ENCODE measurements at regions not wholly inside any gene's neighbourhood (a gene's known extent, or its start where the extent isn't known, plus 50 kb on each side); places are given as distances from the start of the nearest gene placed in this dataset.

DNA sequence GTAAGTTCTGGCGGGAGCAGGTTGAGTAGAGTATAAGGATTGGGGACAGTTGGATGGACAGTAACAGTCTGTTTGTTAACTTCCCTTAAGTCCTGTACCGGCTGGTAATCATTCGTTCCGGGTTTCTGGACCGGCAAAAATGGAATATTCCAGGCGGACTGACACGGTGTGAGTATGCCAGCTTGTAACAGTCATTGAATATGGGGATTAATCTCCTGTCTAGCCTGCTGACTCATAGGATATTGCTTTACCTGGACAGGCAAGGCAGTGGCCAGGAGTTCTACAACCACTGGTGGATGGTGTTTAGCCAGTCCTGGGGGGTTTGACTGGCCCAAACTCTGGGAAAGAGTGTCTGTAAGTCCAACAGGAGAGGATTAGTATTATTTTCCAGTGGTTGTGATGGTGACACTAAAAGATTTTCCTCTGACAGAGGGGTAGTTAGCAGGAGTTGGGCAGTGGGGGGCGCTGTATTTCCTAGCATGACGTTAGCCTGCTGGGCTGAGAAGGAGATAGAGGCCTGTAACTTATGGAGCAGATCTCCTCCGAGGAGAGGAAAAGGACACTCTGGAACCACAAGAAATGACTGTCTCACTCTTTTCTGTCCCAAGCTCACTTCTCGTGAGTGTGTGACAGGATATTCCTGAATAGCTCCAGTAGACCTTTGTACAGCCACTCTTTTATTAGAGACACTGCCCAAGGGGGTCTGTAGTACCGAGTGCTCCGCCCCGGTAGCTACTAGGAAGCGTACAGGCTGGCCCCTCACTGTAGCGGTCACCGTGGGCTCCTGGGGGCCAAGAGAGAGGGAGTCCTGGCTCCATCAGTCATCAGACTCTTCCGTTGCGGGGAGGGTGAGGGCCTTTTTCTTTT lies 152.2 kb downstream of the TRIM27 start:
- no peak for DNase-seq (ENCODE audit: low spot score)
- WGBS, 2 donors (ENCODE audit: extremely low coverage in 2 of 2, insufficient read length in 2 of 2, insufficient replicate concordance in 1 of 2): no CpG with 5 or more reads among the region's 19 CpGs

DNA sequence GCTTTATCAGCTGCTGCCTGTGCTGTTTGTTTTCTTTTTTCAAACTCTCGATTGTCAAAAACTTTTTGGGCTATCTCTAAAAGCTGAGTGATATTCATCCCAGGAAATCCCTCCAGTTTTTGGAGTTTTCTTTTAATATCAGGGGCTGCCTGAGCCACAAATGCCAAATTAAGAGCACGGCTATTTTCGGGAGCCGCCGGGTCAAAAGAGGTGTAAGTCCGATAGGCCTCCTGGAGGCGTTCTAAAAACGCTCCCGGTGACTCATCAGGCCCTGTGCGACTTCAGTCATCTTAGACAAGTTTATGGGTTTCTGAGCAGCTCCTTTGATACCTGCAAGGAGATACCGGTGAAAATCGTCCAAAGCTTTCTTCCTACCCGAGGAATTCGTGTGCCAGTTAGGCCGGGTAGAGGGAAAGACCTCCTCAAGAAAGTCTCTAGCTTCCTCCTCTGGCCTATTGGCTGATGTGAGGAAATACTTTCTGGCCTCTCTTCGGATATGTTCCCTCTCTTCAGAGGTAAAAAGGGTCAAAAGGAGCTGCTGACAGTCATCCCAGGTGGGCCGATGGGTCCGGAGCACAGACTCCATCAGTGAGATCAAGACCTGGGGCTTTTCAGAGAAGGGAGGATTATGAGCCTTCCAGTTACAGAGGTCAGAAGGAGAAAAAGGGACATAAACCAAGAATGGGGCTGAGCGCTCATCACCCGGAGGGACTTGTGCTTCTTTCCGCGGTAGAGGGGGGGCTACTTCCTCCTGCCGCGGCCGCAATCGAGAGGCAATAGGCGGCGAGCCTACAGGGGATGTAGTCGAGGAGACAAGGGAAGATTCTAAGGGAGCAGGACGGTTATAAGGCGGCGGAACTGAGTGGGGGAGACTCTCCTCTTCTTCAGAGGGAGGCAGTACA lies 151.1 kb downstream of the TRIM27 start:
- no peak overlapping the region for H3K9ac ChIP-seq (ENCODE audit: low read depth, low read length, poor library complexity)
- H3K27ac ChIP-seq (replicated peaks; ENCODE audit: low read length): no peak overlapping the region
- peaks cover 57 to 100% (median 99%) of the 10 kb centered on the region in 3 experiments for H3K27me3 ChIP-seq (ENCODE audit: control insufficient read depth in 3 of 3, insufficient read depth in 3 of 3, low read depth in 1 of 3, low read length in 3 of 3)
- no peak overlapping the region for H3K18ac ChIP-seq (ENCODE audit: low read length)
- H2BK120ac ChIP-seq (ENCODE audit: low read depth, low read length): no peak overlapping the region
- H2BK12ac ChIP-seq (ENCODE audit: low read length): no peak overlapping the region
- no peak overlapping the region for H4K8ac ChIP-seq (ENCODE audit: low read depth, low read length)
- H3K4me2 ChIP-seq (ENCODE audit: insufficient read depth, low read length, poor library complexity, severe bottlenecking): no peak overlapping the region
- no peak overlapping the region for H3K4ac ChIP-seq (ENCODE audit: low read length)
- H3K4me1 ChIP-seq (ENCODE audit: control insufficient read depth in 2 of 2, insufficient read depth in 1 of 2, low read depth in 1 of 2, low read length in 2 of 2): peaks cover 0 to 2% of the 10 kb centered on the region in 2 donors
- H2AFZ ChIP-seq (ENCODE audit: low read length): peak overlapping the region; percentile 82
- H3K4me3 ChIP-seq (ENCODE audit: low read length in 2 of 2): peak overlapping the region; percentile 10 to 47
- H3K79me1 ChIP-seq (ENCODE audit: low read depth, low read length): no peaks in the 10 kb centered on the region
- H2BK5ac ChIP-seq (ENCODE audit: low read length): no peak overlapping the region
- H3K14ac ChIP-seq (ENCODE audit: low read length): no peak overlapping the region
- no peak for DNase-seq (ENCODE audit: low spot score)
- no peaks in the 10 kb centered on the region for H3K36me3 ChIP-seq (replicated peaks in 1 of 2; ENCODE audit: control insufficient read depth in 2 of 2, insufficient read depth in 2 of 2, low read length in 2 of 2)
- no CpG with 5 or more reads among the region's 32 CpGs for WGBS, 2 donors (ENCODE audit: extremely low coverage in 2 of 2, insufficient read length in 2 of 2, insufficient replicate concordance in 1 of 2)
- peaks cover 0 to 18% of the 10 kb centered on the region in 2 donors for H3K9me3 ChIP-seq (replicated peaks in 1 of 2; ENCODE audit: control insufficient read depth in 2 of 2, insufficient read depth in 1 of 2, low read depth in 1 of 2, low read length in 2 of 2)
- no peak overlapping the region for H4K91ac ChIP-seq (ENCODE audit: low read depth, low read length, poor library complexity)
- no peak overlapping the region for H3K23ac ChIP-seq (ENCODE audit: low read depth, low read length, poor library complexity)
- H2BK15ac ChIP-seq (ENCODE audit: low read length): no peak overlapping the region
- no peak overlapping the region for H2AK5ac ChIP-seq (ENCODE audit: low read depth, low read length)

More for the DNA sequence above, 152.2 kb downstream of the TRIM27 start:
- Histone ChIP-seq H3K18ac (ENCODE audit: low read length) (no peak overlapping the region), H3K4me3 (ENCODE audit: low read length in 2 of 2) (no peak overlapping the region), H3K14ac (ENCODE audit: low read length) (no peak overlapping the region), H4K8ac (ENCODE audit: low read depth, low read length) (no peak overlapping the region), H3K27me3 (ENCODE audit: control insufficient read depth in 3 of 3, insufficient read depth in 3 of 3, low read depth in 1 of 3, low read length in 3 of 3) (peaks cover 60 to 100% (median 100%) of the 10 kb centered on the region in 3 experiments), H2BK5ac (ENCODE audit: low read length) (no peak overlapping the region), H2AFZ (ENCODE audit: low read length) (no peak overlapping the region), H3K36me3 (replicated peaks in 1 of 2; ENCODE audit: control insufficient read depth in 2 of 2, insufficient read depth in 2 of 2, low read length in 2 of 2) (no peaks in the 10 kb centered on the region), H3K9ac (ENCODE audit: low read depth, low read length, poor library complexity) (no peak overlapping the region), H3K79me1 (ENCODE audit: low read depth, low read length) (no peaks in the 10 kb centered on the region), H3K23ac (ENCODE audit: low read depth, low read length, poor library complexity) (no peak overlapping the region), H3K4ac (ENCODE audit: low read length) (no peak overlapping the region), H2BK15ac (ENCODE audit: low read length) (no peak overlapping the region), H3K27ac (replicated peaks; ENCODE audit: low read length) (no peak overlapping the region), H3K4me1 (ENCODE audit: control insufficient read depth in 2 of 2, insufficient read depth in 1 of 2, low read depth in 1 of 2, low read length in 2 of 2) (peaks cover 0 to 2% of the 10 kb centered on the region in 2 donors), H2BK12ac (ENCODE audit: low read length) (no peak overlapping the region), H4K91ac (ENCODE audit: low read depth, low read length, poor library complexity) (no peak overlapping the region), H2AK5ac (ENCODE audit: low read depth, low read length) (no peak overlapping the region), H3K4me2 (ENCODE audit: insufficient read depth, low read length, poor library complexity, severe bottlenecking) (no peak overlapping the region), H3K9me3 (replicated peaks in 1 of 2; ENCODE audit: control insufficient read depth in 2 of 2, insufficient read depth in 1 of 2, low read depth in 1 of 2, low read length in 2 of 2) (peaks cover 0 to 24% of the 10 kb centered on the region in 2 donors), H2BK120ac (ENCODE audit: low read depth, low read length) (no peak overlapping the region)

DNA sequence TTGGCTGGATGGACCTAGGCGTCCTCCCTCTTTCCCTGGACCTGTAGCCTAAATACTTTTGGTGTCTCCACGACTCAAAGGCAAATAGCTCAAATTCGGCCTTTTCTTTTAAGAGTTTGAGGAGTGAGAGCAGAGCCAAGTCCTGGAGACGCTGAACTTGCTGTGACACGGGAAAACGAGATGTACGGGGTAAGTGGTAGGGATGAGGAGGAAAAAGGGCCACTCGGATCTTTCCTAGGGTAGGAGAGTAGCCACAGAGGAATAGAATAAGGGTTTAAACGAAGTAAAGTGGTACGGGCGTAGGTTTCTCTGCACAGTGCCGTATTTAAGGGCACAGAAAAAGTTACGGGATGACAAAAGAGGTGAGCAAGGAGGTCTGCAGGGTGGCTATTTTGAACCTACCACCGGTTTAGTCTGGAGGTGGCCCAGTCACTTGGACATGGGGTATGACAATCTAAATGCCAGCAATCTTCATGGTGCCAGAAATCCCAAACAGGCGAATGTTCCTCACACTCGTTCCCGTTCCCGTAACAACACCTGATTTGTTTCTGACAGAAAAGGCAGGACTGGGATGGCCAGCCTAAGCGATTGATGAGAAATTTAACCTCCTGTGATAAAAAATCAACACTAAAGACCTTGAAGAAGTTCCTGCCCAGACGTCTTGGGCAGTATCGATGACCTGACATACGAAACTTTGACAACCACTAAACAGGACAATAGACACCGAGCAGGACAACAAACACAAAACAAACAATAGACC lies 149.3 kb downstream of the TRIM27 start:
- Histone ChIP-seq H3K14ac (ENCODE audit: low read length) (no peak overlapping the region), H2BK120ac (ENCODE audit: low read depth, low read length) (no peak overlapping the region), H3K79me1 (ENCODE audit: low read depth, low read length) (no peaks in the 10 kb centered on the region), H3K9me3 (replicated peaks in 1 of 2; ENCODE audit: control insufficient read depth in 2 of 2, insufficient read depth in 1 of 2, low read depth in 1 of 2, low read length in 2 of 2) (peaks cover 0 to 16% of the 10 kb centered on the region in 2 donors), H3K4me2 (ENCODE audit: insufficient read depth, low read length, poor library complexity, severe bottlenecking) (no peak overlapping the region), H3K4me1 (ENCODE audit: control insufficient read depth in 2 of 2, insufficient read depth in 1 of 2, low read depth in 1 of 2, low read length in 2 of 2) (peaks cover 0 to 2% of the 10 kb centered on the region in 2 donors), H2BK5ac (ENCODE audit: low read length) (no peak overlapping the region), H3K18ac (ENCODE audit: low read length) (no peak overlapping the region), H2AK5ac (ENCODE audit: low read depth, low read length) (no peak overlapping the region), H3K23ac (ENCODE audit: low read depth, low read length, poor library complexity) (no peak overlapping the region), H2BK12ac (ENCODE audit: low read length) (no peak overlapping the region), H3K9ac (ENCODE audit: low read depth, low read length, poor library complexity) (no peak overlapping the region), H3K27me3 (ENCODE audit: control insufficient read depth in 3 of 3, insufficient read depth in 3 of 3, low read depth in 1 of 3, low read length in 3 of 3) (peaks cover 46 to 98% (median 96%) of the 10 kb centered on the region in 3 experiments), H3K4ac (ENCODE audit: low read length) (no peak overlapping the region), H3K27ac (replicated peaks; ENCODE audit: low read length) (no peak overlapping the region), H3K36me3 (replicated peaks in 1 of 2; ENCODE audit: control insufficient read depth in 2 of 2, insufficient read depth in 2 of 2, low read length in 2 of 2) (no peaks in the 10 kb centered on the region), H4K91ac (ENCODE audit: low read depth, low read length, poor library complexity) (no peak overlapping the region), H3K4me3 (ENCODE audit: low read length in 2 of 2) (no peak overlapping the region), H4K8ac (ENCODE audit: low read depth, low read length) (no peak overlapping the region), H2AFZ (ENCODE audit: low read length) (no peak overlapping the region), H2BK15ac (ENCODE audit: low read length) (no peak overlapping the region)
- WGBS, 2 donors (ENCODE audit: extremely low coverage in 2 of 2, insufficient read length in 2 of 2, insufficient replicate concordance in 1 of 2): no CpG with 5 or more reads among the region's 23 CpGs
- DNase-seq (ENCODE audit: low spot score): no peak

Data from neuronal stem cell (in vitro differentiated cells).